Ovary (tissue), 7 donors: ENCODE measurements at regions not wholly inside any gene's neighbourhood (a gene's known extent, or its start where the extent isn't known, plus 50 kb on each side); places are given as distances from the start of the nearest gene placed in this dataset.

Experiments
- DNase-seq, 5 donors: peaks; one replicate each; pipeline ENCODE4 v3.0.0-alpha.2; 2019 to 2020
- H3K27ac ChIP-seq, 2 donors: fragments of 200-600 bp; one replicate each; pipeline versions ENCODE4 v1.5.1 to v1.8.0; 2019 to 2022
- H3K27me3 ChIP-seq: fragments of 200-600 bp; one replicate; pipeline ENCODE4 v1.8.0; 2022
- H3K36me3 ChIP-seq: fragments of 200-600 bp; sonication (generic); one replicate; pipeline ENCODE4 v1.5.1; 2019
- H3K4me1 ChIP-seq: one replicate; pipeline ENCODE4 v1.8.1; 2013; ENCODE audit warnings: mild to moderate bottlenecking, moderate library complexity; ENCODE audit not compliant: insufficient read depth
- H3K4me3 ChIP-seq: fragments of 200-600 bp; sonication (generic); one replicate; pipeline ENCODE4 v1.5.1; 2017
- H3K9me3 ChIP-seq, 2 donors: fragments of 200-600 bp in 1 of 2; sonication (generic) in 1 of 2; one replicate each; pipeline versions ENCODE4 v1.5.1 to v1.8.1; 2013 to 2019; ENCODE audit warnings: mild to moderate bottlenecking in 1 of 2, moderate library complexity in 1 of 2
- EP300 ChIP-seq: sonication (generic); formaldehyde crosslinking; IDR thresholded peaks from one replicate; pipeline ENCODE4 v1.6.1; 2017; ENCODE audit warnings: antibody characterized with exemption
- POLR2A ChIP-seq: fragments of 450-650 bp; IDR thresholded peaks from one replicate; pipeline ENCODE4 v1.6.1; 2017; ENCODE audit warnings: antibody characterized with exemption, mild to moderate bottlenecking, moderate library complexity
- WGBS, 3 donors: extraction: QIAGEN DNeasy Blood & Tissue Kit in 1 of 3; methylation state at CpG; one replicate each; pipeline versions ENCODE4 v1.1.5 to v1.1.7; 2013 to 2017; 5-methylcytosine and 5-hydroxymethylcytosine counted together
- intact Hi-C, 4 donors: fragments of 100-400 bp; cut with DNase I; formaldehyde crosslinking; loops; one replicate each; pipeline versions ENCODE4 v1.11.0 to v1.15.1; 2022 to 2023
- TF ChIP-seq, protein P1 (sequence below), 3 donors: fragments of 450-650 bp in 2 of 3; fragments of 200-600 bp in 1 of 3; IDR thresholded peaks; one replicate each; pipeline versions ENCODE4 v1.5.1 to v1.8.0; 2016 to 2022; ENCODE audit warnings: antibody characterized with exemption in 3 of 3, mild to moderate bottlenecking in 1 of 3
- donor health status: DM: no; HTN: no; CAD: no; lungs with moderate emphysema.
- donor health status: DM: no; HTN: no; CAD: no.
- donor health status: Bipolar disorder and iron deficiency.
- donor health status: DM: no; HTN: no; CAD: no.
- donor health status: DM: yes; HTN: yes; CAD: no.

DNA sequence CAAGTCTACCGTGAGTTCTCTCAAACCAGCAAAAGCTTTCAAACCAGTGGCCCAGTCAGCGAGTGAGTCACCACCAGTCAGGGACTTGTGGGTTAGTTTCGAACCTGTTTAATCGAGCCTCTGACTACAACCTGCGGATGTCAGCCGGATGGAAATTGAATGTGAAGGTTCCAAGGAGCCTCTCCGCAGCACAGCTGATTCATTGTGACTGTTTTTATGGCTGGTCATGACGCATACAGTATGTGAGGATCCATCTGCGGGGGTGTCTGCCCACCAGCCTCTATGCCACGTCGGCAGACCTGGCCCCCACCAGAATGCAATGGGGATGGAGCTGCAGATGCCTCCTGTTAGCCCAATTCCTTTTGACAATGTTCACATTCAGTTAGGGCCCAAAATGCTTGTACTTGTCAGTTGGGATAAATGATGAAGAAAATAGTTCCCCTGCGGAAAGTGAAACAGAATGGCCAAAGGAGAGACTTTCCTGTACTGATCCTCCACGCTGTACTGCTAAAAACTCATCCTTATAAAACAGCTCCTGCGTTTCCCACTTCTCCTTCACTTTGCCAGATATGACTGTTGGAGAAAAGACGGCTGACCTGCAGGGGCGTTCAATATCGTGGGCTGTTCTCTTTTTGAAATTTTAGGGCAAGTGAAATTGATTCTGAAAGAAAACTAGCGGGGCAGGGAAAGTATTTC, 206.6 kb downstream of the TFAP2B start:
- no peak overlapping the region for H3K27ac ChIP-seq
- WGBS, 3 donors = 75 to 78% (median 78%) methylated on average over 18 of the region's 18 CpGs
- DNase-seq = no peak
- H3K9me3 ChIP-seq = no peaks in the 10 kb centered on the region
- TF ChIP-seq POLR2A (no peak), EP300 (no peak)
- TF ChIP-seq, protein P1, sequence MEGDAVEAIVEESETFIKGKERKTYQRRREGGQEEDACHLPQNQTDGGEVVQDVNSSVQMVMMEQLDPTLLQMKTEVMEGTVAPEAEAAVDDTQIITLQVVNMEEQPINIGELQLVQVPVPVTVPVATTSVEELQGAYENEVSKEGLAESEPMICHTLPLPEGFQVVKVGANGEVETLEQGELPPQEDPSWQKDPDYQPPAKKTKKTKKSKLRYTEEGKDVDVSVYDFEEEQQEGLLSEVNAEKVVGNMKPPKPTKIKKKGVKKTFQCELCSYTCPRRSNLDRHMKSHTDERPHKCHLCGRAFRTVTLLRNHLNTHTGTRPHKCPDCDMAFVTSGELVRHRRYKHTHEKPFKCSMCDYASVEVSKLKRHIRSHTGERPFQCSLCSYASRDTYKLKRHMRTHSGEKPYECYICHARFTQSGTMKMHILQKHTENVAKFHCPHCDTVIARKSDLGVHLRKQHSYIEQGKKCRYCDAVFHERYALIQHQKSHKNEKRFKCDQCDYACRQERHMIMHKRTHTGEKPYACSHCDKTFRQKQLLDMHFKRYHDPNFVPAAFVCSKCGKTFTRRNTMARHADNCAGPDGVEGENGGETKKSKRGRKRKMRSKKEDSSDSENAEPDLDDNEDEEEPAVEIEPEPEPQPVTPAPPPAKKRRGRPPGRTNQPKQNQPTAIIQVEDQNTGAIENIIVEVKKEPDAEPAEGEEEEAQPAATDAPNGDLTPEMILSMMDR (IDR thresholded peaks at IDR 0.05) = no peak
- no peak overlapping the region for H3K4me3 ChIP-seq
- intact Hi-C loops = no loop called here
- no peaks in the 10 kb centered on the region for H3K27me3 ChIP-seq
- H3K36me3 ChIP-seq = no peaks in the 10 kb centered on the region
- H3K4me1 ChIP-seq = no peaks in the 10 kb centered on the region

DNA sequence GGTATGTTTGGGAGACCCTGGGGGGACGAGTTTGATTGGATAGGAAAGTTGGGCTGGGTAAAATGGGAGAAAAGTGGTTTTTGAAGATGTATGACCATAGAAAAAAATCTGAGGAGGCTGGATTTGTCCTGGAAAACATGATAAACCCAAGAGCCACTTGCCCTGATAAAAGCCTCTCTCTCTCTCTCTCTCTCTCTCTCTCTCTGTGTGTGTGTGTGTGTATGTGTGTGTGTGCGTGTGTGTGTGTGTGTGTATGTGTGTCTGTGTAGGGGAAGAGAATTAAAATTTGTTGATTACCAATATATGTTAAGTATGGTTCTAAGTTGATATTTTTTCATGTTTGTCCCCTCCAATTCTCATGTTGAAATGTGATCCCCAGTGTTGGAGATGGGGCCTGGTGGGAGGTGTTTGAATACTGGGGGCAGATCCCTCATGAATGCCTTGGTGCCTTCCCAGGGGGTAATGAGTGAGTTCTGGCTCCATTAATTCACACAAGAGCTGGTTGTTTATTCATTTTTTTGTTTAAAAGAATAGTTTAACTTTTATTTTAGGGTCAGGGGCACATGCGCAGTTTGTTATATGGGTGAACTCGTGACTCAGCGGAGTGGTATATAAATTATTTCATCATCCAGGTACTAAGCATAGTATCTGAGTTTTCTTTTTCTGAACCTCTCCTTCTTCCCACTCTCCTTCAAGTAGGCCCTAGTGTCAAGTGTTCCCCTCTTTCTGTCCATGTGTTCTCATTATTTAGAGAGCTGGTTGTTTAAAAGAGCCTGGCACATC, 208.8 kb downstream of the TFAP2B start:
- Histone ChIP-seq H3K9me3 (no peaks in the 10 kb centered on the region), H3K27ac (no peak overlapping the region), H3K27me3 (no peaks in the 10 kb centered on the region), H3K4me1 (no peaks in the 10 kb centered on the region), H3K4me3 (no peak overlapping the region), H3K36me3 (no peaks in the 10 kb centered on the region)
- intact Hi-C loops = no loop called here
- no peak for DNase-seq
- 51 to 57% (median 56%) methylated on average over 5 of the region's 5 CpGs for whole genome bisulfite sequencing, 3 donors
- TF ChIP-seq EP300 (no peak), POLR2A (no peak)
- TF ChIP-seq, protein P1 (IDR thresholded peaks at IDR 0.05) = no peak

DNA sequence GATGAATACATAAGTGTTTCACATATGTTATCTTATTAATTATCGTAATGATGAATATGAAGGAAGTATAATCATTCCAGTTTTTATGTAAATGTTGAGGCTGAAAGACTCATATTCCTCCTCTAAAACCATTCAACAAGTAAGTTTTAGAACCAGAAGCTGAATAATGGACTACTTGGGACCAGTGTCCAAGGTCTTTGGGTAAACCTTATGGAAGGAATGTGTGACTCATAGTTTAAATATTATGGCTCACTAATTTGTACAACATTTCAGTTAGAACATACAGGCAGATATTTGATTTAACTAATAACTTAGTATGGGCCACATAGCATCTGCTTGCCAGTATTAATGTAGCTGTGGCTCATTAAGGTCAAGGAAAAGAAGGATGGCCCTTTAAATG, 209.6 kb downstream of the TFAP2B start:
- WGBS, 3 donors = 0 to 43% (median 1%) methylated on average over 1 of the region's 1 CpG
- no peak for DNase-seq
- no peak overlapping the region for H3K4me3 ChIP-seq
- no peaks in the 10 kb centered on the region for H3K27me3 ChIP-seq
- H3K27ac ChIP-seq = no peak overlapping the region
- H3K4me1 ChIP-seq = no peaks in the 10 kb centered on the region
- intact Hi-C loops = no loop called here
- no peaks in the 10 kb centered on the region for H3K9me3 ChIP-seq
- H3K36me3 ChIP-seq = no peaks in the 10 kb centered on the region
- TF ChIP-seq POLR2A = no peak
- no peak for TF ChIP-seq EP300
- TF ChIP-seq, protein P1 (IDR thresholded peaks at IDR 0.05) = no peak

DNA sequence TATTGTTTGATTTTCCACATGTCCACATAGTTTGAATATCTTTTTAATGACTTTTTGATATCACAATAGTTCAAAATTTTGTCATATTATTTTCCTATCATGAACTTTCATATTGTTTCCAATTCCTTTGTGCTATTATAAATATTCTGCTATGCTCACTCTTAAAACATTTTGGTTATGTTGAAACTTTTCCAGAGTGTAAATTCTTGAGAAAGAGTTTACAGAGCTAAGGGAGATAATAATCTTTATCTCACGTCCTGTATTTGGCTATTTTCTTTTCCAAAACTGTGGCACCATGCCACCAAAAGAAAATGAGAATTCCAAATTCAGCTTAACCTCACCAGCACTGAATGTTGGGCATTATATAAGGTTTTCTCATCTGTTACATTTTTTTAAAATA, 210.9 kb downstream of the TFAP2B start:
- intact Hi-C loops = no loop called here
- Histone ChIP-seq H3K36me3 (no peaks in the 10 kb centered on the region), H3K27ac (no peak overlapping the region), H3K4me3 (no peak overlapping the region), H3K9me3 (no peaks in the 10 kb centered on the region), H3K4me1 (no peaks in the 10 kb centered on the region), H3K27me3 (no peaks in the 10 kb centered on the region)
- no peak for DNase-seq
- 0 to 7% (median 1%) methylated on average over 1 of the region's 1 CpG for WGBS, 3 donors
- TF ChIP-seq EP300 (no peak), POLR2A (no peak)
- TF ChIP-seq, protein P1 (IDR thresholded peaks at IDR 0.05) = no peak
